Motor neuron (in vitro differentiated cells): ENCODE measurements at regions not wholly inside any gene's neighbourhood (a gene's known extent, or its start where the extent isn't known, plus 50 kb on each side); places are given as distances from the start of the nearest gene placed in this dataset.

Experiments
- ATAC-seq, 8 experiments: fragments of 200-7000 bp; cut with Tn5 transposase; replicated peaks in 6 of 8; 2 replicates each; pipeline ENCODE4 v1.8.0; 2021; ENCODE audit warnings: mild to moderate bottlenecking in 8 of 8, moderate library complexity in 8 of 8
- H3K27ac ChIP-seq, 2 donors: fragments of 250-450 bp; sonication (Bioruptor Pico); 2 replicates each; pipeline ENCODE4 v1.9.0; 2021; ENCODE audit warnings: antibody characterized with exemption in 2 of 2, mild to moderate bottlenecking in 2 of 2, moderate library complexity in 1 of 2
- H3K4me1 ChIP-seq, 2 donors: fragments of 250-450 bp; sonication (Bioruptor Pico); replicated peaks in 1 of 2; 2 replicates each; pipeline ENCODE4 v1.6.1; 2021; ENCODE audit warnings: antibody characterized with exemption in 2 of 2, mild to moderate bottlenecking in 2 of 2, moderate library complexity in 1 of 2
- H3K4me3 ChIP-seq, 5 donors: fragments of 250-450 bp; sonication (Bioruptor Pico); 2 replicates each; pipeline ENCODE4 v1.9.0; 2021; ENCODE audit warnings: antibody characterized with exemption in 5 of 5, mild to moderate bottlenecking in 5 of 5, moderate library complexity in 4 of 5
- WGBS, 10 experiments: fragments of 450-650 bp; shearing (Covaris generic); methylation state at CpG; one replicate each; pipeline ENCODE4 v1.0.0; 2022; 5-methylcytosine and 5-hydroxymethylcytosine counted together
- in situ Hi-C, 9 experiments: fragments of 400-800 bp; cut with MboI; loops; one replicate each; pipeline ENCODE4 v1.15.0; 2021; ENCODE audit warnings: low sequenced_read_pairs in 9 of 9, low pct_unique_long_range_greater_than_20kb in 2 of 9; ENCODE audit not compliant: unreplicated experiment in 9 of 9

DNA sequence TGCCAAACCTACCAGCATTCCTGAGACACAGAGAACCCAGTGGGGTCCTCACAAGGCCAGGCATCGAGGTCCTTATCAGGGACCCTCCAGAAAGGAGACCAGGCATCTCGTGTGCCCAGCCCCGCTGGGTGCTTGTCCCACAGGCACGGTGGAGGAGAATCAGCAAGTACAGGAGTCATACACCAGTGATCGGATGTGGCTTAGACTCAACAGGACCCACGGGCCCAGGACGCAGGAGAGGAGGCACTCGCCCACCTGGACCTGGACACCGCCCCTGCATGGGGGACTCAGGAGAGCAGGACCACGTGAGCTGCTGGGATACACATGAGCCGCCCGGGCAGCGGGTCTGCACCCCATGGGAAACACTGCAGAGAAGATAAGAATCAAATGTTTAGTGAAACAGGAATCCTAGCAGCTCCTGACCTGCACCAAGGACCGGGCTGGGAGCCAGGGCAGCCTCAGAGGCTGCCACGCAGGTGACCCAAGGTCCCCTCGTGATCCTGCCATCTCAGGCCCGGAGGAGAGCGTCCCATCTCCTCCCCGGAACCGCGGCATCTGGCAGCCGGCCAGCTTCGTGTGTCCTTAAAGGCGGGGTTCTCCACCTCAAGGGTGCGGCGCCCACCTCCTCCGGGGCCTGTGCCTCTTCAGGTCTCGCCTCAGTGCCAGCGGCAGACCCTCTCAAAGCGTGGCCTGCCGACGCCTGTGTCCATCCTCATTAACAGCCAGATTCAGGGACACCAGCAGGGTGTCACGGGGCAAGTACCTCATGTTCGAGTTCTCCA lies 59.2 kb downstream of the FOXL3 start:
- H3K4me1 ChIP-seq, result no peaks in the 10 kb centered on the region
- no peak overlapping the region for H3K27ac ChIP-seq
- H3K4me3 ChIP-seq, result no peak overlapping the region
- in situ Hi-C loops, result no loop called here
- WGBS, 10 experiments, result 60 to 100% (median 80%) methylated on average over 2 to 6 of the region's 34 CpGs; no CpG with 5 or more reads in 5 of the 10 experiments
- no peak for ATAC-seq

DNA sequence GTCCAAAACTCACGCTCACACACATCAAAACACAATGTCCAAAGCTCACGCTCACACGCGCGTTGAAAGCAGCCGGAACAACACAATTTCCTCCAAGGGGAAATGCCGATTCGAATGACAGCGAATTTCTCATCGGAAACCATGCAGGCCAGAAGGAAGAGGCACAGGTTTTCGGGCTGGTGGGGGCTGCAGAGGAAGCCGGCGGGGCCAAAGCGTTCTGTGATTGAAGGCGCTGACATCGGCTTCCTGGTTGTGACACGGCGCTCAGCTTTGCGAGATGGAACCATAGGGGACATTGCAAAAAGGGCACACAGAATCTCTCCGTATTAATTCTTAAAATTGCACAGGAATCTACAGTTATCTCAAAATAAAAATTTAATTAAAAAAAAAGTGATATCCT lies 61.3 kb downstream of the FOXL3 start:
- H3K27ac ChIP-seq, result no peak overlapping the region
- whole genome bisulfite sequencing, 10 experiments, result 20 to 100% (median 62%) methylated on average over 1 to 16 of the region's 20 CpGs; no CpG with 5 or more reads in 3 of the 10 experiments
- in situ Hi-C loops, result no loop called here
- no peak overlapping the region for H3K4me3 ChIP-seq
- no peak for ATAC-seq
- H3K4me1 ChIP-seq, result no peaks in the 10 kb centered on the region

DNA sequence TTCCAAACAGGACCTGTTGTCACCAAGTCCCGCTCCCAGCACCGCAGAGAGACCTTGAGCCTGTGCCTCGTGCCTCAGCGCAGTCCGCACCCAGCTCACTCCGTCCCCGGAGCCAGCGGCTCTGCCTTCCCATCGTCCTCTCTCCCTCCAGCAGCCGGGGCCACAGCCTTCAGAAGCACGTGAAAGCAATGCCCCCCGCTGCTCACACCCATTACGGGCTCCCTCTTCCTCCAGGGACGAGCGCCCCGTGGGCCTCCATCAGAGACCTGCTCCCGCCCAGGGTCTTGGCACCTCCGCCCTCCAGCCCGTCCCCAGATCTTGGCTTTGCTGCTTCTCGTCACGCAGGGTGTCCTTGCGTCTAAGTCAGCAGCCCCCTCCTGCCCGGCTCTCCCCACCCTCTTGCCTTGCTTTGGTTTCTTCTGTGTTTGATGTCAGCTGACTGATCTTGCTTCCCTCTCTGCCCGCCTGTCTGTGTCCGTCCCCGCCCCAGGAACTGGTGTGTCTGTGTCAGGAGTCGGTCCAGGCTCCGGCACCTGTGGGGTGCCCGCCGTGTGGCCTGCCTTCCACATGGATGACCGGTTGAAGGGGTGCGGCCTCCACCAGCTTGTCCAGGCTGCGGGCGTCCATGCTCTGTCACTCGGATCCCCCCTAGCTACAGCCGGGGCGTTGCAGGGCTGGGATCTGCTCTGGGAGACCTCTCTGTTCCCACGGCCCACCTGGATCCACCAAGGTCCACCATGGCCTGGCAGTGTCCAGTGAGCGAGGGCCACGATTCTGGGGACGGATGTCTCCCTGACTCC lies 61.9 kb downstream of the FOXL3 start:
- H3K4me1 ChIP-seq, result no peaks in the 10 kb centered on the region
- ATAC-seq, result peak in 3 of 8 experiments; percentile 27 to 52 (median 32)

DNA sequence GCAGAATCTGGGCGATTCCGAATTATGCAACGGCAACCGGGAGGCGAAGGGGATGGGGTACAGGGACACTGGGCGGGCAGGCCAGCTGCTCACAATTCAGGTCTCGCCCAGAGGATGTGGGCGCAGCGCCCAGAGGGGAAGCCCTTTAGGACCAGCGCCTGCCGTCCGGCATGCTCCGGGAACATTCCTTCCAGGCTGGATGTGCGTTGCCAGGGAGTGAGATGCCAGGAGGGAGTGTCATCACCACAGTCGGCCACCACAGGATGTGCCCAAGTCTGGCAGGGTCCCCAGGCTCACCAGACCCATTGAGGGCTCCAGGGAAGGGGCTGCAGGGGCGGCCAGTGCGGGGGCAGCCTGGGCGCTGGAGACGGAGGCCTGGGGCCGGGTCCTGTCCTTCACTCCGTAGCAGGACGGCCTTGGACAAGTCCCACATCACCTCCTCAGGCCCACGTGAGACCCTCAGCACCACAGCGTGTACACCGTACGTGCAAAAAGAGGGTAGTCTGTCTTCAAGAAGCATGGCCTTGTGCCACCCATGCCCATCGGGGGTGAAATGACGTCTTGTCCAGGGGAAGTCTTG lies 63.9 kb downstream of the FOXL3 start:
- no peak overlapping the region for H3K27ac ChIP-seq
- WGBS, 10 experiments, result 69 to 89% methylated on average over 5 of the region's 28 CpGs; no CpG with 5 or more reads in 8 of the 10 experiments
- peak in 3 of 8 experiments; percentile 4 to 74 (median 35) for ATAC-seq

More for the DNA sequence above, 61.9 kb downstream of the FOXL3 start:
- Histone ChIP-seq H3K27ac (no peak overlapping the region), H3K4me3 (no peak overlapping the region)
- in situ Hi-C loops, result no loop called here
- 40 to 100% (median 76%) methylated on average over 1 to 16 of the region's 41 CpGs; no CpG with 5 or more reads in 4 of the 10 experiments for WGBS, 10 experiments

DNA sequence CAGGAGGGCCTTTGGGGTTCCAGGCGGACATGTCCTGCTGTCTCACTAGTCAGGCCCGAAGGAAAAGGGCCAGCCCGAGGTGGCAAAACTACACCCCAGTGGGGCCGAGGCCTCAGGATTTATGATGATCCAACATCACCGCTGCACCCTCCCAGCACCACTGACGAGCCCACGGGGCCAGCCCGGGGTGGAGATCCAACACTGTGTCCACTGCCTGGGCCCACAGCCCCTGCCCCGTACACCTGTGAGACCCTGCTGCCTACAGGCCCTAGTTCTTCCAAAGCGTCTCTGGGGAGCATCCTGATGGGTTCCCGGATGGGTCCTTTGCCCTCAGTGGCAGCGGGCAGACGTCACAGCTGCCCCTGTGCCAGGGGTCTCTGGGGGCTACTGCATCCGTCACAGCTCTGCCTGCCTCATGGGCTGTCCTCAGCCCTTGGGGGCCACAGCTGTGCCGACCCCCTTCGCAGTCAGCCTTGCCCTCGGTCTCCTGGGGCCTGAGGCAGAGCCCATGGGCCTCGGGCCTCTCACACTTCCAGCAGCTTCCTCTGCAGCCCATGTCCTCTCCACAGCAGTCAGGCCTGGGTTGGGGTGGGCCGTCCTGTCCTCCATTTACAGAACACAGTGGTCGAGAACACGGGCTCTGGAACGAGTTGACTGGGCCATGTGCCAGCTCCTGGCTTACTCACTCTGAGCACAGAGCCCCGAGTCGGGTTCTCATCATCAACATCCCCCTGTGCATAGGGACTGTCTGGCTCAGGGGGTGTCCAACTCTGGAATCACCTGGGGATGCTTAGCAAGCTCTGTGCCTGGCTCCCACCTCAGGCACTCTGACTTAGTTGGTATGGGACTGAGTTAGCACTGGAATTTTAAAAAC lies 64.9 kb downstream of the FOXL3 start:
- H3K27ac ChIP-seq, result no peak overlapping the region
- ATAC-seq, result no peak
- peaks cover 0 to under 1% of the 10 kb centered on the region in 2 donors for H3K4me1 ChIP-seq
- in situ Hi-C loops, result no loop called here
- WGBS, 10 experiments, result 63 to 100% (median 83%) methylated on average over 1 to 5 of the region's 24 CpGs; no CpG with 5 or more reads in 5 of the 10 experiments
- H3K4me3 ChIP-seq, result no peak overlapping the region

More for the DNA sequence above, 63.9 kb downstream of the FOXL3 start:
- H3K4me3 ChIP-seq, result no peak overlapping the region
- in situ Hi-C loops, result no loop called here
- no peaks in the 10 kb centered on the region for H3K4me1 ChIP-seq

DNA sequence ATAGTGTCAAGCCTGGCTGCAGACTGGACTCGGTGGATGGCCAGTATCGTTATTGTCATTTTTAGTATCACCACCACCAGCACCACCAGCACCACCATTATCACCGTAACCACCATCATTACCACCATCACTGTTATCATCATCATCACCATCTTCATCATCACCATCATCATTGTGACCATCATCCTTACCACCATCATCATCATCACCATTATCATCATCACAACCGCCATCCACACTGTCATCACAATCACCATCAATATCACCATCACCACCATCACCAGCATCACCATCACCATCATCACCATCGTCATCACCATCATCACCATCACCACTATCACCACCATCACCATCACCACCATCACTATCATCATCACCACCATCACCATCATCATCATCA lies 65.6 kb downstream of the FOXL3 start:
- no peak for ATAC-seq
- no peak overlapping the region for H3K27ac ChIP-seq
- H3K4me1 ChIP-seq, result peaks cover 0 to 8% of the 10 kb centered on the region in 2 donors
- H3K4me3 ChIP-seq, result no peak overlapping the region
- WGBS, 10 experiments, result 53 to 100% (median 86%) methylated on average over 1 to 4 of the region's 5 CpGs
- in situ Hi-C loops, result no loop called here

DNA sequence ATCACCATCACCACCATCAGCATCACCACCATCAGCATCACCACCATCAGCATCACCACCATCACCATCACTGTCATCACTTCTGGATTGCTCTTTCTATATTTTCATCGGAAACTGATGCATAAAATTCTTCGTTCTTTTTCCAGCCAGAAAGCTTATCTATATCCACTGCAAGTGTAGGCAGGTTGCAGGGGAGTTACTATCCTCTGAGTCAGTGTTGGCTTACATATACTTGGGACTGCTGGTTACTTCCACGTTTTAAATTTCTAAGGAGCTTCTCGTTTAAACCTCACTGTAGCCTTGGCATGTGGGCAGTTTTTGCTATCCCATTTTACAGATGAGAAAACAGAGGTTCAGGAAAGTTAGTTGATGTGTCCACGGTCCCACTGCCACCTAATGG lies 66.1 kb downstream of the FOXL3 start:
- Histone ChIP-seq H3K4me3 (no peak overlapping the region), H3K4me1 (peaks cover 0 to 10% of the 10 kb centered on the region in 2 donors), H3K27ac (no peak overlapping the region)
- ATAC-seq, result no peak
- WGBS, 10 experiments, result 0 to 100% (median 81%) methylated on average over 1 to 5 of the region's 5 CpGs; no CpG with 5 or more reads in 2 of the 10 experiments
- in situ Hi-C loops, result no loop called here

DNA sequence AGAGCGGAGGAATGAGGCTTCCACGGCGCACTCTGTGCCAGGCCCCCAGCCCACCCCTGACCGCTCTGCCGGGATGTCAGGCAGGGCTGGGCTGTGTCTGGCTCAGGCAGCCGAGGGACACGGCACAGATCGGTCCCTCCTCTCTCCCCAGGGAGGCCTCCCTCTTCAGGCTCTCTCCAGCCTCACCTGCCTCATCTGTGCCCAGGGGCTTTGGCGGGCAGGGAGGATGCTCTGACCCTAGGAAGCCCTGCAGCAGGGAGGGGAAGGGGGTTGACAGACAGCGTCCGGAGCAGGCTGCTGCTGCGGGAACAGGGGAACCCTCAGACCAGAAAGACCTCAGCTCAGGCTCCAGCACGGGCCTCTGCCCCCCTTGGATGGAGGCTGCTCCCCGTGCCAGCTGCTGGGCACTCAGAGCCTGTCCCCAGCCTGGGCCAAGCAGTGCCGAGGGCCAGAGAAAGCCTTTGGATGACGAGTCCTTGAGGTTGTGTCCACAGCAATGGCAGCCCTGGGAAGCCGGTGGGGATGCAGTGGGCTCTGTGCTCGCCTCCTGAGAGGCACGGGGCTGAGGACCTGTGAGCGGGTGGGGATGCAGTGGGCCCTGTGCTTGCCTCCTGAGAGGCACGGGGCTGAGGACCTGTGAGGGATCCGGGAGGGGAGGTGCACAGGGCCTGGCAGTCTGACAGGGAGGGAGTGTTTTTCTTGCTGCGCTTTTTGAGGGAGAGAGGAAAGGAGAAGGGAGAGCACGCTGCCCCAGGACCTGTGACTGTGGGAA lies 66.9 kb downstream of the FOXL3 start:
- ATAC-seq, result peak in 1 of 8 experiments; percentile 23
- no peak overlapping the region for H3K27ac ChIP-seq
- in situ Hi-C loops, result no loop called here
- 0 to 100% (median 60%) methylated on average over 1 to 14 of the region's 24 CpGs; no CpG with 5 or more reads in 3 of the 10 experiments for WGBS, 10 experiments
- peaks cover 0 to 10% of the 10 kb centered on the region in 2 donors for H3K4me1 ChIP-seq
- no peak overlapping the region for H3K4me3 ChIP-seq

DNA sequence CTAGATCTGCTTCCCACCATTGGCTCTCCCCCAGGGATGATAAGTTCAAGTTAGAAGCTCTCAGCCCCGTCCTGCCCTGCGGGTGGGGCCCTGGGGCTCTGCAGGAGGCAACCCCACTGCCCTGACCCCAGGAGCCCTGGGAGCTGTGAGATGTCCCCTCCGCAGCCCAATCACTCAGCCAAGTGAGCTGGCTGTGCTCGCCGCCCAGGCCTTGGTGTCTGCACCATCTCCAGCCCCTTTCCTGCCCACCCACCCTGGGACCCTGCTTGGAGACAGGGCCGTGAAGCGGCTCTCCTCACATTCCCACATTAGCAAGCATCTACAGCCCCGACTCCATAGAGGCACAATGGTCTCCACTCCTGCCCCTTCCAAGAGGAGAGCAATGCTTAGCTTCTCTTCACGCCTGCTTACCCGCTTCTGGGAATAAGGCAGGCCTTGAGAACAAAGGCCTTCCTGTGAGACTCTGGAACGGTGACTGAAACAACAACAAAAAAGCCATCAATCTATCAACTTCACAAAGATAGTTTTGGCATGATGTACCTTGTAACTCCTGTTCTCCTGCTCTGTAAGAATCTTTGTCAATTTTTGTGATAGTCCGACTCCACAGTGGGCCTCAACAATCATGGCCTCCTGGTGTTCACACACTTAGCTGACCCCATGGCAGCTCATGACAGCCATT lies 67.7 kb downstream of the FOXL3 start:
- ATAC-seq, result no peak
- Histone ChIP-seq H3K4me1 (peaks cover 0 to 10% of the 10 kb centered on the region in 2 donors), H3K27ac (no peak overlapping the region), H3K4me3 (no peak overlapping the region)
- WGBS, 10 experiments, result 0 to 65% (median 49%) methylated on average over 1 to 8 of the region's 12 CpGs; no CpG with 5 or more reads in 3 of the 10 experiments
- in situ Hi-C loops, result no loop called here

DNA sequence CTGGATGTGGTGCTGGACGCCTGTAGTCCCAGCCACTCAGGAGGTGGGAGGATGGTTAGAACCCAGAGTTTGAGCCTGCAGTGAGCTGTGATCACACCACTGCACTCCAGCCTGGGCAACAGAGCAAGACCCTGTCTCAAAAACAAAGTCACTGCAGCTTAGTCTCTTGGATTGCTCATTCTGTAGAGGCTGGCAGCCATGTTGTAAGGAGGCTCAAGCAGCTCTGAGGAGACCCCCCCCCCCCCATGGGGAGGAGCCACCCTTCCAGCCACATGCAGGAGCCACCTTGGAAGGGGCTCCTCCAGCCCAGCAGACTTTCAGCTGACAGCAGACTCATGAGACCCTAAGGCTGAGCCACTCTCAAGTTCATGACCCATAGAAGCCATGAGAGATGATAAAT lies 68.4 kb downstream of the FOXL3 start:
- H3K27ac ChIP-seq, result no peak overlapping the region
- in situ Hi-C loops, result no loop called here
- ATAC-seq, result no peak
- no peak overlapping the region for H3K4me3 ChIP-seq
- WGBS, 10 experiments, result 83 to 100% methylated on average over 1 of the region's 1 CpG; no CpG with 5 or more reads in 8 of the 10 experiments
- H3K4me1 ChIP-seq, result peaks cover 0 to 10% of the 10 kb centered on the region in 2 donors

DNA sequence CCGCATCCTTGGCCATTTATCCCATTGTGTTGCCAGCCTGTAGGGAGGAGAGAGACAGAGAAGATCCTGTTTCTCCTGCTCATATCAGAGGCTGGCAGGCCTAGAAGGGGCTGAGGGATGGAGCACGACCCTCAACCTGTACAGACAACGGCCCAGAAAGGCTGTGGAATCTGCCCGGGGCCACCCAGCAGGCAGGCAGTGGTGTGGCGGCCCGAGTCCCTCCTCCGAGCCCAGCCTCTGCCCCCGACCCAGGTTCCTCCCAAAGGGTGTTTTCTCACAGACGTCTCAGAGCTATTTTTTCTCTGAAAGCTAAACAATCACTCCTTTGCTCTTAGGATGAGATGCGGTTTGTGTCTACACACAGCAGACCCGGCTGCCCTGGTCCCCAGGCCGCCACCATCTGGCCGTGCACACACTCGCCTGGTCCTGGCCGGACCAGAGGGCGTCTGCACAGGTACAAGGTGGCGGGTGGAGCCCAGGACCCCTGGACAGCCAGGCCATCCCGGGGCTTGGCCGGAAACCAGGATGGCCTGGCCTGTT lies 69.3 kb downstream of the FOXL3 start:
- in situ Hi-C loops, result no loop called here
- H3K4me1 ChIP-seq, result peaks cover 0 to 10% of the 10 kb centered on the region in 2 donors
- 52 to 100% (median 60%) methylated on average over 1 to 6 of the region's 19 CpGs; no CpG with 5 or more reads in 5 of the 10 experiments for WGBS, 10 experiments
- no peak overlapping the region for H3K4me3 ChIP-seq
- no peak overlapping the region for H3K27ac ChIP-seq
- ATAC-seq, result no peak
